GM21529 (cell line): ENCODE measurements at regions not wholly inside any gene's neighbourhood (a gene's known extent, or its start where the extent isn't known, plus 50 kb on each side); places are given as distances from the start of the nearest gene placed in this dataset.

Source experiments
- ATAC-seq: cut with Tn5 transposase; IDR thresholded peaks from one replicate; pipeline ENCODE4 v1.9.1; 2021; ENCODE audit not compliant: unreplicated experiment

- no peak for ATAC-seq
Observed at GRCh38 chr5:67536866-67537265, 340.3 kb upstream of the CD180 start.

DNA sequence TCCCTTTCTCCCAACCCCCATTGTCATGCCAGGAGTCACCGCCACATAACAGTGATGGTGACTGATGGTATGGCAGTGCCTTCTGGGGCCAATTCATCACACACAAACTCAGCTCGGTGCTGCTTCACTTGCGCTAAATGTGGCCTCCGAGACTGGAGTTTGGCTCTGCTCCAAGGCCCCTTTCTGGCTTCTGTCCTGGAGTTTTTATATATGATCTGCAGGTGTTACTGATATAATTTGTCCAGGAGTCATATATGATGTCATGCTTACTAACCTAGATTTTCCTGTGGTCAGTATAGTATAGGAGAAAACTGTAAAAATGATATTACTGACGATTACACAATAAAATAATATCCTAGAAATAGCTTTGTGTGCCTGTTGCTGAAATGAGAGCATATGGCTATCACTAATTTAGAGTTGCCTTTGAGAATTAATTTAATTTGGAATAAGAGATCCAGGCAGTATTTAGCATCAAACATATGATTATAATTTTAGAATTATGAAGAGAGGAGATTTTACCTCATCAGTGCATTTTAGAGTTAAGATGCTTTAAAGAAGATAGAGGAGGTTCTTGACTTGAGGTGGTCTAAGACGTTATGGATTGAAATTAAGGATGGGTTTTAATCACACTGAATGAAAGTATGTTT lies 334.1 kb upstream of the CD180 start:
- no peak for ATAC-seq

GRCh38 chr5:67528953-67529352 lies 332.4 kb upstream of the CD180 start:
- ATAC-seq: no peak

DNA sequence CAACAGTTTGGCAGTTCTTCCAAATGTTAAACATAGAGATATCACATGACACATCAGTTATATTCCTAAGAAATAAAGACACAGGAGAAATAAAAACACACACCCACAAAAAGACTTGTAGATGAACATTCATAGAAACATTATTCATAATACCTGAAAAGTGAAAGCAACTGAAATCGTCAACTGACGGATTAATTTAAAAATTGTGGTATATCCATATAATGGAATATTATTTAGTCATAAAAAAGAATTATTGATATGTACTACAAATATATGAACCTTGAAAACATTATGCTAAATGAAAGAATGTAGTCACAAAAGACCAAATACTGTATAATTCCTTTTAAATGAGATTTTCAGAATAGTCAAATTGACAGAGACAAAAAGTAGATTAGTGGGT lies 330.2 kb upstream of the CD180 start:
- ATAC-seq: no peak

DNA sequence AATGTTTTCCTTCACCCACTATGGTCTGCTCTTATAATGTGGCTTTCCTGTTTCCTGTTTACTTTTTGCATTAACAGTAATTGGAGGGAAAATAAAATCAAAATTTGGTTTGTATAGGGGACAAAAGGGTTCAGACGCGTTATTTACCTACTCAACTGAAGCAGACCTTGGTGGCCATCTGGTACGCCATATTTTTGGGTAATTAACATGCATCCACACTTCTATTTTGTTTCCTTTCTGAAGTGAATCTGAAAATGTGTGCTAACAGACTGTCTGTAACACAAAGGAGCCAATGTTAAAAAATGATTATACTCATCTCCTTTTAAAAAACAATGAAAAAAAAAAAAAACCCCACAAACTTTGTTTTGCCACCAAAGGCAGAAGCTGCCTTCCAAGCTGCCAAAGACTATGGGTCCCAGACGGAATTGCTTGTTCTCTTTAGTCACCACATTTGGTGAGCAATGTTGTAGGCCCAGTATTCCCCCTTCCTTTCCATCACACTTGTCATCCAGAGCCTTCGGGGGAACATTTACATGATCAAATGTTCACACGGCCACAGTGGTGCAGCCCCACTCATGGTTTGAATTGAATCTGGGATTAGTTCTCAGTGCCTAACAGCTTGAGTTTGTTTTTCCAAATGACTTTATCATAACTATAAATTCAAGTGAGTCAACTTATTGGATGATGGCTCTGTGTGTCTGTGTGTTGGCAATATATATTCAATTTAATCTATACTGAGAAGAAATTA lies 323.7 kb upstream of the CD180 start:
- no peak for ATAC-seq

DNA sequence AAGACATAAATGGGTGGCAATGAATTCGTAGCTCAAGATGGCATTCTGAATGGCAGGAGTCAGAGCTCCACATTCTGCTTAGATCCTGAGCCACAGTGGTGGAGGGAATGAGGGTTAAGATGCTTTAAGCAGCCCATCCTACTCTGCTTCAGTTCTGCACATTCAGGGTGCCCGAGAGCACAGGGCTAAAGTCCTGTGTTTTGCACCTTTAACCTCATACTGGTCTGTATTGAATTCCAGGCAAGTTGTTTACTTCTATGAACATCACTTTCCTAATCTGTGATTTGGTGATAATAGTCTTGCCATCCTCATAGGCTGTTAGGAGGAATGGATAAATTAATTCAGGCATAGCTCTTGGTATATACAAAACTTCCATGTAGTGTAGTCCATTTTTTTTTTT lies 321.6 kb upstream of the CD180 start:
- ATAC-seq: no peak

DNA sequence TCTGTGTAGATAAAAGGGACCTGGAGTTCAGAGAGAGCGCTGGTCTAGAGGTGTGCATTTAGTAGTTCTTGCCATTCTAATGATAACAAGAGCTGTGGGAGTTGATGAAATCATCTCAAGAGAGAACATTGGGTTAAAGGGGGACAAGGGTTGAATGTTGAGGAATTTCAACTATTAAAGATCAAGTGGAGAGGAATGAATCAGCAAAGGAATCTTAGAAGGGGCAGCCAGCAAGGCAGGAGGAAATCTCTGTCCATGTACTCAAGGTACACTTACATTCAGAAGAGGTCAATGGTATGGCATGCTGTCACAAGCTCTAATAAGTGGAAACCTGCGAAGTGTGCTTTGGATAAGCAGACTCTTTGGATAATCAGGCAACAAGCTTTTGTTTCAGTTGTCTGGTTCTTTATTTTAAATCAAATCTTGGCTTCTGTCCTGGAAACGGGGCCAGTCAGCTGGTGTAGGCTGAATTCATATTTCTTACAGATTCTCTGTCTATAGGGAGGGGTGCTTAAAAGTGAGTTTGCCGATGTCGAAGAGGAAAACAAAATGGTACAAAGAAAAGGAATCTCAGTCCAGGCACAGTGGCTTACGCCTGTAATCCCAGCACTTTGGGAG lies 320.5 kb upstream of the CD180 start:
- ATAC-seq: no peak

DNA sequence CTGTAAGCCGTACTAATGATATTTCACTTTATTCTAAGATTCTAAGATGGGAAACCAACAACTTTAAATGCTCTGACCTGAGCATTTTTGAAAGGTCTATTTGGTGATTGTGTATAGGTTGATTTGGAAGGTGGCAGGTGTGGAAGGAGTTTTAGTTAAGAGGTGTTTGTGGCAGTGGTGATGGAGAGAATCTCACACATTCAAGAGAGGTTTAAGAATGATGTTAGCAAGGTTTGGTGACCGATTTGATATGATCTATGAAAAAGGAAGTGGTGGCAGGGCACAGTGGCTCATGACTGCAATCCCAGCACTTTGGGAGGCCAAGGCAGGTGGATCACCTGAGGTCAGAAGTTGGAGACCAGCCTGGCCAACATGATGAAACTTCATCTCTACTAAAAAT lies 319.2 kb upstream of the CD180 start:
- no peak for ATAC-seq

DNA sequence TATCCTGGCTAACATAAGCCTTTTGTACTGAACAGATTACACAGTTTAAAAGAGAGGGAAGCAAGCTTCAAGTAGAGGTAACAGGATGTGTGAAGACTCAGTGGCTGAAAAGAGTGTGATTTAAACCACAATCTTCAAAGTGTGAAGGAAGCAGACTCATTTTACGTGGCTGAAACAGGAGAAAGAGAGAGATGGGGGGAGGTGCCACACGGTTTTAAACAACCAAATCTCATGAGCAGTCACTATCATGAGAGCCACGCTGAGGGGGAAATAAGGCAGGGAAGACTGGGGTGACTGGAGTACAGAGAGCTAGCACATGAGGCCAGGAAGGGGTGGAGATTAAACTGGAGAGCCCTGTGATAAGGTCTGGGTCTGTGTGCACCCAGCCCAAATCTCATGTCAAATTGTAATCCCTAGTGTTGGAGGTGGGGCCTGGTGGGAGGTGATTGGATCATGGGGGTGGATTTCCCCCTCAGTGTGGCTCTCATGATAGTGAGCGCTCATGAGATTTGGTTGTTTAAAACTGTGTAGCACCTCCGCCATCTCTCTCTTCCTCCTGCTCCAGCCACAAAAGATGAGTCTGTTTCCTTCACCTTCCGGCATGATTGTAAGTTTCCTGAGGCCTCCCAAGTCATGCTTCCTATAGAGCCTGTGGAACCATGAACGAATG lies 318.6 kb upstream of the CD180 start:
- no peak for ATAC-seq

DNA sequence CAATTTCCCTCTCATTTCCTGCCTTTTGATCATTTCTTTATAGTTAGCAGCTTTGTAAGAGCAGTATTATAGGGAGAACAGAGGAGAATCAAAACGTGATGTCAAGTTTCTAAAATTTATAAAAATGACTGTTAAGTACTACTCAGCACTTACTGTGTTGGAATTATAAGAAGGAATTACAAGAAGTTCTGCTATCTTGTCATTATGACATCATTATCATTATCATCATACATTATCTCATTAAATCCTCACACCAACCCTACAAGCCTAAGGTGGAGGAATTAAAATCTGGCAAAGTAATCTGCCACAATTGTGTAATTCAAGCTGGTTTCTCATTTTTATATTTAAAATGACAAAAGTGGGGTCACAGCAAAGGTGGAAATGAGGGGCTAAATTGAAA lies 316.2 kb upstream of the CD180 start:
- no peak for ATAC-seq

GRCh38 chr5:67511911-67512310 lies 315.3 kb upstream of the CD180 start:
- ATAC-seq: no peak

- ATAC-seq: no peak
Observed at GRCh38 chr5:67510204-67510603, 313.6 kb upstream of the CD180 start.

- no peak for ATAC-seq
Observed at GRCh38 chr5:67509402-67510186, 313.0 kb upstream of the CD180 start.

DNA sequence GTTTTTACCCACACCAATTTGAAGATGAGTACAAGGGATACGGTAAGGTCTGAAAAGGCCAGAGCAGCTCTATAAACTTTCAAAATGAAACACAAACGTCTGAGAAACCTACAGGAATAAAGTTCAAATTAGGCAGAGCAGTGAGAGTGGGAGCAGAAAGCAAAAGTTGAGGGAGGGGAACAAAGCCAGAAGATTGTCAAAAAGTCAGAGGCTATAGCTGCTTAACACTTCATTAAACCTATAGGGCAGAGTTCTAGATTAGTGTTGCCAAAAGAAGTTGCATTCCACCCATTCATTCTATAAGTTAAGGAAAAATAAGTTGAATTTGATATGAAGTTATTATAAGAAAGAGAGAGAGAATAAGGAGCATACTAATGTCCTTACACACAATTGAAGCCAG lies 309.6 kb upstream of the CD180 start:
- no peak for ATAC-seq

DNA sequence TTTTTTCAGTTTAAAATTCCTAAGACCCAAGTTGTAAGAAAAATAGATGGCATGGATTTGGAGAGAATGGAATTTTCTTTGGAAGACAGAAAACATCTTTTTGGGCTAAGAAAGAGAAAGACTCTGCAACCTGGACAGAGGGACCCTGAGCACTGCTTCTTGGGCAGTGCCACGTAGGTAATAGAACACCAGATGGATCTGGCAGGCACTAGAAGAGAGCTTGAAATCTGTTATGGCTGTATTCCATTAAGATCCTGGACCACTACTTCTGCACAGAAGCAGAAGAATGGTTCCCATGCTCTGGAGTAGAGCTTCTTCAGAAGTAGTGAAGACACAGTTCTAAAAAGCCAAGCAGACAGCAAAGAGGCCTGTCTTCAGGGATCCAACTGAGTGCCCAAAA lies 306.4 kb upstream of the CD180 start:
- no peak for ATAC-seq

DNA sequence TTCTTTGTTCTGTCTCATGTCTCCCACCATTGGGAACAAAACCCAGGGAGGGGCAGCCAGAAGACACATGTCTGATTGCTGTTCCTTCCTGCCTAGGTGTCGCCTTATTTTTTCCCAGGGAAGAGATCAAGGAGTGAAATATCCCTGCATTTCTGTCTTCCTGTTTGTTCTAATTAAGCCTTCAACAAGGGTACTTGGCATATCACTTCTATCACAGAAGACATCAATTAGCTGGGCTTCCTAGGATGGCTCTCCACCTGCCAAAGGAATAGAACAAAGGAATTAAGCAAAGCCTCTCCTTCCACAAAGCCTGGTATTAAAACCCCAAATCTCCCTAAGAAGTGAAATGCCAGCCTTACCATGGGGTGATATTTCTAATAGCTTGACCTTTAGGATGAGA lies 299.5 kb upstream of the CD180 start:
- no peak for ATAC-seq

- no peak for ATAC-seq
Observed at GRCh38 chr5:67495072-67495471, 298.5 kb upstream of the CD180 start.

GRCh38 chr5:67494186-67494855 lies 297.7 kb upstream of the CD180 start:
- no peak for ATAC-seq

- no peak for ATAC-seq
Observed at GRCh38 chr5:67493676-67494075, 297.1 kb upstream of the CD180 start.

- no peak for ATAC-seq
Observed at GRCh38 chr5:67490543-67491321, 294.1 kb upstream of the CD180 start.
